Nephron (organoid): ENCODE measurements at regions not wholly inside any gene's neighbourhood (a gene's known extent, or its start where the extent isn't known, plus 50 kb on each side); places are given as distances from the start of the nearest gene placed in this dataset.

Experiments used
- H3K27ac Mint-ChIP-seq, 3 experiments: 2 replicates each; pipeline ENCODE4 v1.8.0; 2020; ENCODE audit warnings: mixed read lengths in 3 of 3, mild to moderate bottlenecking in 2 of 3, moderate library complexity in 1 of 3
- H3K27me3 Mint-ChIP-seq: 2 replicates; pipeline ENCODE4 v1.8.0; 2021; ENCODE audit warnings: low read depth, mild to moderate bottlenecking, moderate library complexity, mixed read lengths
- H3K36me3 Mint-ChIP-seq: 2 replicates; pipeline ENCODE4 v1.8.0; 2020; ENCODE audit warnings: low read depth, mixed read lengths
- H3K4me1 Mint-ChIP-seq: 2 replicates; pipeline ENCODE4 v1.8.0; 2020; ENCODE audit warnings: mixed read lengths
- H3K4me3 Mint-ChIP-seq, 3 experiments: 2 replicates each; pipeline ENCODE4 v1.8.0; 2020; ENCODE audit warnings: mild to moderate bottlenecking in 3 of 3, mixed read lengths in 3 of 3, moderate library complexity in 2 of 3
- H3K9me3 Mint-ChIP-seq: 2 replicates; pipeline ENCODE4 v1.8.0; 2020; ENCODE audit warnings: mixed read lengths
- CTCF ChIP-seq, 3 experiments: fragments of 200-600 bp; sonication (generic); IDR thresholded peaks; one replicate each; pipeline ENCODE4 v1.5.0; 2021; ENCODE audit warnings: antibody characterized with exemption in 3 of 3; ENCODE audit not compliant: unreplicated experiment in 3 of 3

- Mint-ChIP-seq H3K9me3 (peaks cover 12% of the 10 kb centered on the region), H3K4me1 (no peaks in the 10 kb centered on the region), H3K4me3 (no peak overlapping the region), H3K27ac (no peak overlapping the region), H3K36me3 (peaks cover 8% of the 10 kb centered on the region), H3K27me3 (peaks cover 7% of the 10 kb centered on the region)
- no peak for TF ChIP-seq CTCF (IDR thresholded peaks at IDR 0.05; ENCODE audit: unreplicated experiment in 3 of 3)
Measured at GRCh38 chr6:23265270-23265669, 695.9 kb downstream of the HDGFL1 start.

- H3K27me3 Mint-ChIP-seq, result peaks cover 7% of the 10 kb centered on the region
- peaks cover 2% of the 10 kb centered on the region for H3K9me3 Mint-ChIP-seq
- H3K27ac Mint-ChIP-seq, result no peak overlapping the region
- no peak for TF ChIP-seq CTCF (IDR thresholded peaks at IDR 0.05; ENCODE audit: unreplicated experiment in 3 of 3)
- no peaks in the 10 kb centered on the region for H3K36me3 Mint-ChIP-seq
- no peaks in the 10 kb centered on the region for H3K4me1 Mint-ChIP-seq
- H3K4me3 Mint-ChIP-seq, result no peak overlapping the region
Measured at GRCh38 chr6:23266536-23266935, 697.2 kb downstream of the HDGFL1 start.

GRCh38 chr6:23267651-23268050 lies 698.3 kb downstream of the HDGFL1 start:
- Mint-ChIP-seq H3K36me3 (no peaks in the 10 kb centered on the region), H3K4me3 (no peak overlapping the region), H3K27me3 (peaks cover 6% of the 10 kb centered on the region), H3K9me3 (no peaks in the 10 kb centered on the region), H3K4me1 (no peaks in the 10 kb centered on the region), H3K27ac (no peak overlapping the region)
- no peak for TF ChIP-seq CTCF (IDR thresholded peaks at IDR 0.05; ENCODE audit: unreplicated experiment in 3 of 3)

GRCh38 chr6:23268348-23268747 lies 699.0 kb downstream of the HDGFL1 start:
- no peaks in the 10 kb centered on the region for H3K9me3 Mint-ChIP-seq
- no peak overlapping the region for H3K4me3 Mint-ChIP-seq
- H3K27ac Mint-ChIP-seq, result no peak overlapping the region
- H3K4me1 Mint-ChIP-seq, result no peaks in the 10 kb centered on the region
- H3K36me3 Mint-ChIP-seq, result no peaks in the 10 kb centered on the region
- H3K27me3 Mint-ChIP-seq, result peaks cover 3% of the 10 kb centered on the region
- TF ChIP-seq CTCF (IDR thresholded peaks at IDR 0.05; ENCODE audit: unreplicated experiment in 3 of 3), result no peak

- no peaks in the 10 kb centered on the region for H3K36me3 Mint-ChIP-seq
- no peaks in the 10 kb centered on the region for H3K4me1 Mint-ChIP-seq
- peaks cover 3% of the 10 kb centered on the region for H3K27me3 Mint-ChIP-seq
Measured at GRCh38 chr6:23269436-23269835, 700.1 kb downstream of the HDGFL1 start.

More at GRCh38 chr6:23269436-23269835, 700.1 kb downstream of the HDGFL1 start:
- no peaks in the 10 kb centered on the region for H3K9me3 Mint-ChIP-seq
- no peak overlapping the region for H3K27ac Mint-ChIP-seq
- TF ChIP-seq CTCF (IDR thresholded peaks at IDR 0.05; ENCODE audit: unreplicated experiment in 3 of 3), result no peak
- H3K4me3 Mint-ChIP-seq, result no peak overlapping the region
